Fibroblast of lung (primary cell): ENCODE measurements at regions not wholly inside any gene's neighbourhood (a gene's known extent, or its start where the extent isn't known, plus 50 kb on each side); places are given as distances from the start of the nearest gene placed in this dataset.

Experiments used
- EZH2 ChIP-seq: IDR thresholded peaks from 2 replicates; pipeline ENCODE4 v1.5.1; 2012; ENCODE audit warnings: low read length, control low read depth, mild to moderate bottlenecking; ENCODE audit errors: missing control alignments
- TF ChIP-seq, protein P1 (sequence below), 2 donors: IDR thresholded peaks in 1 of 2; conservative IDR thresholded peaks in 1 of 2; 1 replicate in 1 of 2; 2 replicates in 1 of 2; pipeline ENCODE4 v1.5.1; 2011 to 2012; ENCODE audit warnings: low read length in 2 of 2, control low read depth in 1 of 2, inconsistent platforms in 1 of 2, low read depth in 1 of 2, mild to moderate bottlenecking in 1 of 2

DNA sequence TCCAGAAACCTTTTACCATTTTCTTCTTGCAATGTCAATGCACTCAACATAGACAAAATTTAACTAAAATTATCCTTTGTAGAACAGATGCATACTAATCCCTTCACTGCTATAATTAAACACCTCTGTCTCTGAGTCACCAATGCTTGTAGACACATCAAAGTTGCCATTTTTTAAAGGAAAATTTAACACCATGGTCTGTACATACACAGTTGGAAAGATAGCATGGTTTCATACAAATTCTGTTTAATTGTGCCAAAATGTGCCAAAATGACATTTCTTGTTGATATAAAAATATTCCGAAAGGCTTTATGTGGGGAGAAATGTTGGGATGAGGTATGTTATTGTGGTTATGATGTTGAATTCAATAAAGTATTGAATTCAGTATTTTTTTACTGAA, 125.8 kb downstream of the NEUROD6 start:
- TF ChIP-seq, protein P1, sequence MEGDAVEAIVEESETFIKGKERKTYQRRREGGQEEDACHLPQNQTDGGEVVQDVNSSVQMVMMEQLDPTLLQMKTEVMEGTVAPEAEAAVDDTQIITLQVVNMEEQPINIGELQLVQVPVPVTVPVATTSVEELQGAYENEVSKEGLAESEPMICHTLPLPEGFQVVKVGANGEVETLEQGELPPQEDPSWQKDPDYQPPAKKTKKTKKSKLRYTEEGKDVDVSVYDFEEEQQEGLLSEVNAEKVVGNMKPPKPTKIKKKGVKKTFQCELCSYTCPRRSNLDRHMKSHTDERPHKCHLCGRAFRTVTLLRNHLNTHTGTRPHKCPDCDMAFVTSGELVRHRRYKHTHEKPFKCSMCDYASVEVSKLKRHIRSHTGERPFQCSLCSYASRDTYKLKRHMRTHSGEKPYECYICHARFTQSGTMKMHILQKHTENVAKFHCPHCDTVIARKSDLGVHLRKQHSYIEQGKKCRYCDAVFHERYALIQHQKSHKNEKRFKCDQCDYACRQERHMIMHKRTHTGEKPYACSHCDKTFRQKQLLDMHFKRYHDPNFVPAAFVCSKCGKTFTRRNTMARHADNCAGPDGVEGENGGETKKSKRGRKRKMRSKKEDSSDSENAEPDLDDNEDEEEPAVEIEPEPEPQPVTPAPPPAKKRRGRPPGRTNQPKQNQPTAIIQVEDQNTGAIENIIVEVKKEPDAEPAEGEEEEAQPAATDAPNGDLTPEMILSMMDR (conservative IDR thresholded peaks at IDR 0.05 in 1 of 2, IDR thresholded peaks at IDR 0.05 in 1 of 2; ENCODE audit: low read depth in 1 of 2, low read length in 2 of 2): no peak
- no peak for TF ChIP-seq EZH2
